ENCODE measurements at regions not wholly inside any gene's neighbourhood (a gene's known extent, or its start where the extent isn't known, plus 50 kb on each side); places are given as distances from the start of the nearest gene placed in this dataset.
"Not testable (repeated sequence)": the region's sequence is repeated elsewhere in the genome, so short reads cannot be mapped to it uniquely, and the experiment has no call there.

DNA sequence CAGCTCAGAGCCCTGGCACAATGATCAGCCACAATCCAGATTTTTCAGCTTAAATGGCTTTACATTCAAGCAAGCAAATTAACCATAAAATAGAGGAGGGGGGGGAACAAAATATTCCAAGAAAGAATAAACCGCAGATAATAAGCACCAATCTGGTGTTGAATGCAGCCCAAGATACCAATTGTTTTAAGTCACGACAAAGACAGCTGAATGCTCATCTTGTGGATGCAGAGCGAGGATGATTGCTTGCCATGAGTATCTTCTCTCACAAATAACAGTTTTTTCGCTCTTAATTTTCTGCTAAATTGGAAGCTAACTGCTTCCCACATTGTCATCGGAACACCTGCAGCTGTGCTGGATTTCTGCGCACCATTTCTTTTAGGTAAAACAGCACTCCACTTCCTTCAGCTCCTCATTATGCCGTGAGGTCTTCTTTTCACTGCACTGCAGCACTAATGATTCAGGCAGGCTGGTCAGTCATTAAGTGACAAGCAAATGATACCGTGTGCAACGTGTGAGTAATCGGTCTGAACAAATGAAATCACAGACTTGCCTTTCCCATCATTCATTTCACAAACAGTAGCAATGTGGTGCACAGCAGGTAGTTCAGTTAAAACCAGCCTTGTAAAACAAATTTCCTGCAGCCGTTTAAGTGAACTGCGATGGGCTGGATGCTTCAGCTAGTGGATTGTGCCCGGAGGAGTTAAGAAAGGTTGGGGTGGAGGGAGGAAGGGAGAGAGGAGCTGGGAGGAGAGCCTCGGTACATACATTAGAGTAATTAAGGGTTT, 106.4 kb upstream of the CDCA7L start:
- DNase-seq (ENCODE audit: low read depth) = no peak
- no peak overlapping the region for H3K4me3 ChIP-seq (ENCODE audit: low read depth, low read length)
- TF ChIP-seq, protein P1, sequence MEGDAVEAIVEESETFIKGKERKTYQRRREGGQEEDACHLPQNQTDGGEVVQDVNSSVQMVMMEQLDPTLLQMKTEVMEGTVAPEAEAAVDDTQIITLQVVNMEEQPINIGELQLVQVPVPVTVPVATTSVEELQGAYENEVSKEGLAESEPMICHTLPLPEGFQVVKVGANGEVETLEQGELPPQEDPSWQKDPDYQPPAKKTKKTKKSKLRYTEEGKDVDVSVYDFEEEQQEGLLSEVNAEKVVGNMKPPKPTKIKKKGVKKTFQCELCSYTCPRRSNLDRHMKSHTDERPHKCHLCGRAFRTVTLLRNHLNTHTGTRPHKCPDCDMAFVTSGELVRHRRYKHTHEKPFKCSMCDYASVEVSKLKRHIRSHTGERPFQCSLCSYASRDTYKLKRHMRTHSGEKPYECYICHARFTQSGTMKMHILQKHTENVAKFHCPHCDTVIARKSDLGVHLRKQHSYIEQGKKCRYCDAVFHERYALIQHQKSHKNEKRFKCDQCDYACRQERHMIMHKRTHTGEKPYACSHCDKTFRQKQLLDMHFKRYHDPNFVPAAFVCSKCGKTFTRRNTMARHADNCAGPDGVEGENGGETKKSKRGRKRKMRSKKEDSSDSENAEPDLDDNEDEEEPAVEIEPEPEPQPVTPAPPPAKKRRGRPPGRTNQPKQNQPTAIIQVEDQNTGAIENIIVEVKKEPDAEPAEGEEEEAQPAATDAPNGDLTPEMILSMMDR (IDR thresholded peaks at IDR 0.05; ENCODE audit: low read depth, low read length, missing control alignments) = no peak

DNA sequence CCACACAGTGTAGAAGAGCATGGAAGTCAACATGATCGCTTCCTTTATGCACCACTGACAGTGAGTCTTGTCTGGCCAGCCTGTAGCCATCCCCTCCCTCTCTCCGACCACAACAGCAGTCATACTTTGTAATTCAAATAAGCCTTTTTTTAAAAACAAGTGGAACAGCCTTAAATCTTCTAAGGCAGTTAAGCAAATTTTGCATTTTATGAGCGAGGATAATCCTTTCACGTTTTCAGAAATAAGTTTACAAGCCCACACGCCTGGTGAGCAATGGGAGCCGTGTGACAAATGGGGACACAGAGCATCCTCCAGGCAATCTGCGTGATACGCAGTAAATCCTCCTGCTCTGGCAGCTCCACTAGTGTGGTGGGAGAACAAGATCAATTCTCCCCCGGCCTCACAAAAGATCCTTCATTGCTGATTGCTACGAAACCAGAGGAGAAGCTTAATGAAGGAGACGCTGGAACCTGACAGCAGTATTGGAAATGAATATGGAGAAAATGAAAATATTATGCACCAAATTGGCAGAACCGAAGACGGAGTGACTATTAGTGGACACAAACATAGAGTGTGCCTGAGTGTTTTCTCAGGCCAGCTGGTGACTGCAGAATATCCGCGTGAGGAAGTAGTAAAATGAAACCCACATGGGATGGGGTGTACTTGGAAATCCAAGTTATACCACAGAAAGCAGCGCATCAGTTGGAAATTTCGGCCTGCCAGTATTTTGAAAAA, 104.2 kb upstream of the CDCA7L start:
- TF ChIP-seq, protein P1 (IDR thresholded peaks at IDR 0.05; ENCODE audit: low read depth, low read length, missing control alignments) = no peak
- H3K4me3 ChIP-seq (ENCODE audit: low read depth, low read length) = no peak overlapping the region
- no peak for DNase-seq (ENCODE audit: low read depth)

DNA sequence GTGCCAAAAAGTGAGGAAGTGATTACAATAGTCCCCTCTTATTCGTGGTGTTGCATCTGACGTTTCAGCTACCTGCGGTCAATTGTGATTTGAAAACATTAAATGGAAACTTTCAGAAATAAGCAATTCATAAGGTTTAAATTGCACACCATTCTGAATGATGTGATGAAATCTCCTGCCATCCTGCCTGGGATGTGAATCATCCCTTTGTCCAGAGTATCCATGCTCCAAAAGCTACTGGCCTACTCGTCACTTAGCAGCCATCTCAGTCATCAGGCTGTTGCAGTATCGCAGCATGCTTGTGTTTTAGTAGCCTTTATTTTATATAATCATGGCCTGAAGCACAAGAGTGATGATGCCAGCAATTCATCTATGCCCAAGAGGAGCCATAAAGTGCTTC, 97.7 kb upstream of the CDCA7L start:
- no peak overlapping the region for H3K4me3 ChIP-seq (ENCODE audit: low read depth, low read length)
- DNase-seq (ENCODE audit: low read depth) = no peak
- TF ChIP-seq, protein P1 (IDR thresholded peaks at IDR 0.05; ENCODE audit: low read depth, low read length, missing control alignments) = no peak

DNA sequence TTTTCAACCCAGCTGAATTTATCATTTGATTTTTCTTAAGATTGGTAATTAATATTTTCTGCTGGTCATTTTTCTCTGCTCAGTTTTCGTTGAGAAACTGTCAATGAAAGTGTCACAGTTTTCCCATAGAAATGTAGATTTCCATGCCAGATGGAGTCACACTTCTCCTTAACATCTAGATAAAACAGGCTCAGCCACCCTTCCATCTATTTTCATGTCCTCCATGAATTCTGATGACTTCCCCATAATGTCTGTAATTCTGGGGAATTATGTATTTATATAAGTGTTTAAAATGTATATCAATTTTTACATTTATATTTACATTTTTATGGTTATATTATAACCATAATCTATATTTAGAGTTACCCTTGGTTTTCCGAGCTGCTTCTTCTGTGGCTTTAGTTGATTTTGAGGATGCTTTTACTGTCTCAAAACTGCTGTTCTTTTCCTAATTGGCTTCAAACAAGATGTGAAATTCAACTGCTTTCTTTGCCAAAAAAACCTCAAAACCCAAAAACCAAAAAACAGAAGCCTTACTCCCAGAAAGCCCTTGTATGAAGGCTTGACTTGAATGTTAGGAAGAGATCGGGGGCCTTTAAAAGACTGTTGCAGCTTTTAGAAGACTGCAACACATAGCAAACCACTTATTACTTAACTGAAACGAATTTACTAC, 95.4 kb upstream of the CDCA7L start:
- TF ChIP-seq, protein P1 (IDR thresholded peaks at IDR 0.05; ENCODE audit: low read depth, low read length, missing control alignments) = no peak
- H3K4me3 ChIP-seq (ENCODE audit: low read depth, low read length) = no peak overlapping the region
- DNase-seq (ENCODE audit: low read depth) = no peak

DNA sequence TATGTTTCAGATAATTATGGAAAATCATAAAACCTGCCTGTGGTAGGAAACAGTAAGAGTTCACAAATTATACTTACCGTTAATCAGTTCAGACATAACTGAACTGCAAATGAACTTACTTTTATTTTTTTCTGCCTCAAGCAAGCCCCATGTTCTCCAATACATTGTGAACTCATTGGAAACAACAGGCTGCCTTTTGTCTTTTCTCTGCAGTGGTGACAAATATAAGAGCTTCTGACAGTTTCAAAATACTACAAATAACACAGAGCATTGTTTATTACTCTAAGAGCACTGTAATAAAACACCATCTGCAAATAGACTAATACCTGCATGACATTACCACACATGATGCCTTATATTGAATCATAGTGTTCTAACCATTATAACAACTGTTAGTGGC, 94.0 kb upstream of the CDCA7L start:
- TF ChIP-seq, protein P1 (IDR thresholded peaks at IDR 0.05; ENCODE audit: low read depth, low read length, missing control alignments) = no peak
- no peak for DNase-seq (ENCODE audit: low read depth)
- H3K4me3 ChIP-seq (ENCODE audit: low read depth, low read length) = no peak overlapping the region

DNA sequence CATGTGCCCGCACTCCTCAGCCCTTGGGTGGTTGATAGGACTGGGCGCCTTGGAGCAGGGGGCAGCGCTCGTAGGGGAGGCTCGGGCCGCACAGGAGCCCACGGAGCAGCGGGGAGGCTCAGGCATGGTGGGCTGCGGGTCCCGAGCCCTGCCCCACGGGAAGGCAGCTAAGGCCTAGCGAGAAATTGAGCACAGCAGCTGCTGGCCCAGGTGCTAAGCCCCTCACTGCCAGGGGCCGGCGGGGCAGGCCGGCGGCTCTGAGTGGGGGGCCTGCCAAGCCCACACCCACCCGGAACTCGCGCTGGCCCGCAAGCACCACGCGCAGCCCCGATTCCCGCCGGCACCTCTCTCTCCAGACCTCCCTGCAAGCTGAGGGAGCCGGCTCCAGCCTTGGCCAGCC, 86.7 kb upstream of the CDCA7L start:
- not testable (repeated sequence) for DNase-seq (ENCODE audit: low read depth); H3K4me3 ChIP-seq (ENCODE audit: low read depth, low read length)

DNA sequence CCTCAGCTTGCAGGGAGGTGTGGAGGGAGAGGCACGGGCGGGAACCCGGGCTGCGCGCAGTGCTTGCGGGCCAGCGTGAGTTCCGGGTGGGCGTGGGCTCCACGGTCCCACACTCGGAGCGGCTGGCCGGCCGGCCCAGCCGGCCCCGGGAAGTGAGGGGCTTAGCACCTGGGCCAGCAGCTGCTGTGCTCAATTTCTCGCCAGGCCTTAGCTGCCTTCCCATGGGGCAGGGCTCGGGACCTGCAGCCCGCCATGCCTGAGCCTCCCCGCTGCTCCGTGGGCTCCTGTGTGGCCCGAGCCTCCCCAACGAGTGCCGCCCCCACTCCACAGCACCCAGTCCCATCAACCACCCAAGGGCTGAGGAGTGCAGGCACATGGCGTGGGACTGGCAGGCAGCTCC, 83.0 kb upstream of the CDCA7L start:
- H3K4me3 ChIP-seq (ENCODE audit: low read depth, low read length); DNase-seq (ENCODE audit: low read depth): not testable (repeated sequence)
